ENCODE measurements at regions not wholly inside any gene's neighbourhood (a gene's known extent, or its start where the extent isn't known, plus 50 kb on each side); places are given as distances from the start of the nearest gene placed in this dataset.

GRCh38 chr2:207244971-207245925 is 79.5 kb upstream of the KLF7 start:
- Mint-ChIP-seq H3K4me1 (no peaks in the 10 kb centered on the region), H3K27ac (no peak overlapping the region)

GRCh38 chr2:207248702-207249377 is 83.1 kb upstream of the KLF7 start:
- ATAC-seq (ENCODE audit: low read depth), result no peak
- H3K36me3 Mint-ChIP-seq, result no peaks in the 10 kb centered on the region
- H3K27me3 Mint-ChIP-seq, result peaks cover 7% of the 10 kb centered on the region
- no peak overlapping the region for H3K4me3 Mint-ChIP-seq
- H3K4me1 Mint-ChIP-seq, result peaks cover 3% of the 10 kb centered on the region
- no peak for DNase-seq (ENCODE audit: low spot score in 2 of 2)
- no peak overlapping the region for H3K27ac Mint-ChIP-seq
- H3K9me3 Mint-ChIP-seq, result no peaks in the 10 kb centered on the region

More at GRCh38 chr2:207244971-207245925, 79.5 kb upstream of the KLF7 start:
- H3K9me3 Mint-ChIP-seq, result no peaks in the 10 kb centered on the region
- no peaks in the 10 kb centered on the region for H3K36me3 Mint-ChIP-seq
- ATAC-seq (ENCODE audit: low read depth) (no peak), DNase-seq (ENCODE audit: low spot score in 2 of 2) (no peak)
- H3K27me3 Mint-ChIP-seq, result no peaks in the 10 kb centered on the region
- H3K4me3 Mint-ChIP-seq, result no peak overlapping the region

- DNase-seq (ENCODE audit: low spot score in 2 of 2) (no peak), ATAC-seq (ENCODE audit: low read depth) (no peak)
- Mint-ChIP-seq H3K27me3 (peaks cover 7% of the 10 kb centered on the region), H3K4me3 (no peak overlapping the region), H3K27ac (no peak overlapping the region), H3K4me1 (peaks cover 10% of the 10 kb centered on the region), H3K36me3 (no peaks in the 10 kb centered on the region), H3K9me3 (no peaks in the 10 kb centered on the region)
Observed at GRCh38 chr2:207251022-207251421, 85.3 kb upstream of the KLF7 start.

- H3K4me3 Mint-ChIP-seq, result no peak overlapping the region
Observed at GRCh38 chr2:207251573-207252192, 85.9 kb upstream of the KLF7 start.

GRCh38 chr2:207252416-207252815 is 86.7 kb upstream of the KLF7 start:
- H3K27ac Mint-ChIP-seq, result no peak overlapping the region
- peaks cover 9% of the 10 kb centered on the region for H3K27me3 Mint-ChIP-seq
- DNase-seq (ENCODE audit: low spot score in 2 of 2), result no peak
- H3K36me3 Mint-ChIP-seq, result no peaks in the 10 kb centered on the region
- H3K4me1 Mint-ChIP-seq, result peaks cover 10% of the 10 kb centered on the region
- no peak for ATAC-seq (ENCODE audit: low read depth)
- no peak overlapping the region for H3K4me3 Mint-ChIP-seq
- no peaks in the 10 kb centered on the region for H3K9me3 Mint-ChIP-seq

More at GRCh38 chr2:207251573-207252192, 85.9 kb upstream of the KLF7 start:
- DNase-seq (ENCODE audit: low spot score in 2 of 2) (no peak), ATAC-seq (ENCODE audit: low read depth) (no peak)
- no peaks in the 10 kb centered on the region for H3K36me3 Mint-ChIP-seq
- peaks cover 10% of the 10 kb centered on the region for H3K4me1 Mint-ChIP-seq
- no peak overlapping the region for H3K27ac Mint-ChIP-seq
- H3K9me3 Mint-ChIP-seq, result no peaks in the 10 kb centered on the region
- peaks cover 7% of the 10 kb centered on the region for H3K27me3 Mint-ChIP-seq

- Mint-ChIP-seq H3K36me3 (no peaks in the 10 kb centered on the region), H3K4me3 (no peak overlapping the region), H3K27ac (no peak overlapping the region), H3K9me3 (no peaks in the 10 kb centered on the region), H3K27me3 (peaks cover 9% of the 10 kb centered on the region), H3K4me1 (peaks cover 10% of the 10 kb centered on the region)
- ATAC-seq (ENCODE audit: low read depth), result peak; percentile 24
- no peak for DNase-seq (ENCODE audit: low spot score in 2 of 2)
Observed at GRCh38 chr2:207252979-207253645, 87.4 kb upstream of the KLF7 start.

- Mint-ChIP-seq H3K4me3 (no peak overlapping the region), H3K9me3 (no peaks in the 10 kb centered on the region), H3K4me1 (peaks cover 10% of the 10 kb centered on the region), H3K27me3 (peaks cover 9% of the 10 kb centered on the region), H3K36me3 (no peaks in the 10 kb centered on the region), H3K27ac (no peak overlapping the region)
- DNase-seq (ENCODE audit: low spot score in 2 of 2) (no peak), ATAC-seq (ENCODE audit: low read depth) (no peak)
Observed at GRCh38 chr2:207253666-207254345, 88.1 kb upstream of the KLF7 start.

GRCh38 chr2:207254591-207255464 is 89.1 kb upstream of the KLF7 start:
- ATAC-seq (ENCODE audit: low read depth) (peak; percentile 35), DNase-seq (ENCODE audit: low spot score in 2 of 2) (no peak)
- peak overlapping the region; percentile 54 for H3K27ac Mint-ChIP-seq
- H3K9me3 Mint-ChIP-seq, result no peaks in the 10 kb centered on the region
- no peaks in the 10 kb centered on the region for H3K36me3 Mint-ChIP-seq
- H3K4me1 Mint-ChIP-seq, result peaks cover 10% of the 10 kb centered on the region
- H3K4me3 Mint-ChIP-seq, result peak overlapping the region; percentile 50
- peaks cover 9% of the 10 kb centered on the region for H3K27me3 Mint-ChIP-seq

GRCh38 chr2:207255565-207256470 is 90.1 kb upstream of the KLF7 start:
- DNase-seq (ENCODE audit: low spot score in 2 of 2) (no peak), ATAC-seq (ENCODE audit: low read depth) (no peak)
- H3K4me1 Mint-ChIP-seq, result peaks cover 7% of the 10 kb centered on the region
- H3K4me3 Mint-ChIP-seq, result no peak overlapping the region
- H3K27ac Mint-ChIP-seq, result no peak overlapping the region
- H3K27me3 Mint-ChIP-seq, result peaks cover 10% of the 10 kb centered on the region
- H3K9me3 Mint-ChIP-seq, result no peaks in the 10 kb centered on the region
- H3K36me3 Mint-ChIP-seq, result no peaks in the 10 kb centered on the region

- H3K4me3 Mint-ChIP-seq, result no peak overlapping the region
- DNase-seq (ENCODE audit: low spot score in 2 of 2) (no peak), ATAC-seq (ENCODE audit: low read depth) (no peak)
- H3K27ac Mint-ChIP-seq, result no peak overlapping the region
- H3K4me1 Mint-ChIP-seq, result peaks cover 7% of the 10 kb centered on the region
- no peaks in the 10 kb centered on the region for H3K36me3 Mint-ChIP-seq
- H3K27me3 Mint-ChIP-seq, result peaks cover 11% of the 10 kb centered on the region
- H3K9me3 Mint-ChIP-seq, result no peaks in the 10 kb centered on the region
Observed at GRCh38 chr2:207256476-207257207, 90.9 kb upstream of the KLF7 start.
